ENCODE measurements at regions not wholly inside any gene's neighbourhood (a gene's known extent, or its start where the extent isn't known, plus 50 kb on each side); places are given as distances from the start of the nearest gene placed in this dataset.
"Not testable (repeated sequence)": the region's sequence is repeated elsewhere in the genome, so short reads cannot be mapped to it uniquely, and the experiment has no call there.

- BruUV-seq (replicated peaks); CTCF ChIA-PET (ENCODE audit: low intra/inter-chr PET ratio, low total read pairs); FAIRE-seq; H3K4me2 ChIP-seq (ENCODE audit: low read depth, low read length); DNase-seq (ENCODE audit: low spot score); H3K9ac ChIP-seq (ENCODE audit: insufficient read depth, low read depth, low read length); in situ Hi-C loops (cut with HindIII; ENCODE audit: extremely low pct_ligation_motif_present, low pct_unique_long_range_greater_than_20kb); H3K4me3 ChIP-seq (replicated peaks in 1 of 3; ENCODE audit: insufficient read depth in 1 of 3, low read depth in 2 of 3, low read length in 3 of 3); H3K36me3 ChIP-seq (replicated peaks in 1 of 2; ENCODE audit: control insufficient read depth in 1 of 2, insufficient read depth in 2 of 2, low read length in 2 of 2); H3K9me3 ChIP-seq (ENCODE audit: low read length); H3K27ac ChIP-seq (ENCODE audit: extremely low read length, insufficient read depth, low read length); ATAC-seq; H3K79me2 ChIP-seq (ENCODE audit: insufficient read depth, low read length); H2AFZ ChIP-seq (ENCODE audit: low read length); POLR2A ChIA-PET; intact Hi-C loops (cut with micrococcal nuclease; ENCODE audit: unreplicated experiment); H3K27me3 ChIP-seq (ENCODE audit: control insufficient read depth in 1 of 2, insufficient read depth in 2 of 2, low read length in 2 of 2); H4K20me1 ChIP-seq (ENCODE audit: insufficient read depth, low read length); H3K4me1 ChIP-seq (ENCODE audit: insufficient read depth, low read length): not testable (repeated sequence)
- 0% methylated on average over 3 of the region's 6 CpGs for WGBS (ENCODE audit: low lambda C conversion rate)
These were observed 74.5 kb upstream of the BLTP1 start for GRCh38 chr4:122077653-122078052.

GRCh38 chr4:122076835-122077234 lies 75.3 kb upstream of the BLTP1 start:
- intact Hi-C loops (cut with micrococcal nuclease; ENCODE audit: unreplicated experiment); H3K79me2 ChIP-seq (ENCODE audit: insufficient read depth, low read length); H3K4me3 ChIP-seq (replicated peaks in 1 of 3; ENCODE audit: insufficient read depth in 1 of 3, low read depth in 2 of 3, low read length in 3 of 3); DNase-seq (ENCODE audit: low spot score); BruUV-seq (replicated peaks); H3K27ac ChIP-seq (ENCODE audit: extremely low read length, insufficient read depth, low read length); ATAC-seq; H3K27me3 ChIP-seq (ENCODE audit: control insufficient read depth in 1 of 2, insufficient read depth in 2 of 2, low read length in 2 of 2); H3K4me2 ChIP-seq (ENCODE audit: low read depth, low read length); H3K4me1 ChIP-seq (ENCODE audit: insufficient read depth, low read length); H3K9ac ChIP-seq (ENCODE audit: insufficient read depth, low read depth, low read length); H2AFZ ChIP-seq (ENCODE audit: low read length); FAIRE-seq; in situ Hi-C loops (cut with HindIII; ENCODE audit: extremely low pct_ligation_motif_present, low pct_unique_long_range_greater_than_20kb); CTCF ChIA-PET (ENCODE audit: low intra/inter-chr PET ratio, low total read pairs); H3K36me3 ChIP-seq (replicated peaks in 1 of 2; ENCODE audit: control insufficient read depth in 1 of 2, insufficient read depth in 2 of 2, low read length in 2 of 2); H3K9me3 ChIP-seq (ENCODE audit: low read length); POLR2A ChIA-PET; H4K20me1 ChIP-seq (ENCODE audit: insufficient read depth, low read length): not testable (repeated sequence)
- WGBS (ENCODE audit: low lambda C conversion rate) = 0% methylated on average over 2 of the region's 2 CpGs
- peak; percentile 77 for TF ChIP-seq PRDM15 (CRISPR knock-in tag; IDR thresholded peaks at IDR 0.05)

Measured in HepG2 (cell line).